Glutamatergic neuron (in vitro differentiated cells): ENCODE measurements at regions not wholly inside any gene's neighbourhood (a gene's known extent, or its start where the extent isn't known, plus 50 kb on each side); places are given as distances from the start of the nearest gene placed in this dataset.

Experiments used
- DNase-seq: peaks from one replicate; pipeline ENCODE4 v3.0.0; 2022
- H3K27ac Mint-ChIP-seq: one replicate; pipeline ENCODE4 v1.8.0; 2020; ENCODE audit warnings: mild to moderate bottlenecking, mixed read lengths, inconsistent platforms; ENCODE audit not compliant: unreplicated experiment
- H3K27me3 Mint-ChIP-seq: one replicate; pipeline ENCODE4 v1.8.0; 2020; ENCODE audit warnings: mild to moderate bottlenecking, moderate library complexity, mixed read lengths, inconsistent platforms; ENCODE audit not compliant: unreplicated experiment
- H3K36me3 Mint-ChIP-seq: one replicate; pipeline ENCODE4 v1.8.0; 2020; ENCODE audit warnings: mild to moderate bottlenecking, mixed read lengths, inconsistent platforms; ENCODE audit not compliant: unreplicated experiment
- H3K4me1 Mint-ChIP-seq: one replicate; pipeline ENCODE4 v1.8.0; 2020; ENCODE audit warnings: mild to moderate bottlenecking, low read depth, mixed read lengths, inconsistent platforms; ENCODE audit not compliant: unreplicated experiment
- H3K4me3 Mint-ChIP-seq: one replicate; pipeline ENCODE4 v1.8.0; 2020; ENCODE audit warnings: mild to moderate bottlenecking, mixed read lengths, inconsistent platforms; ENCODE audit not compliant: unreplicated experiment
- H3K9me3 Mint-ChIP-seq: one replicate; pipeline ENCODE4 v1.8.0; 2020; ENCODE audit warnings: mild to moderate bottlenecking, moderate library complexity, mixed read lengths, inconsistent platforms; ENCODE audit not compliant: unreplicated experiment
- TF ChIP-seq, protein P1 (sequence below): fragments of 200-600 bp; sonication (generic); IDR thresholded peaks from one replicate; pipeline ENCODE4 v1.5.0; 2021; ENCODE audit not compliant: partially characterized antibody, unreplicated experiment

DNA sequence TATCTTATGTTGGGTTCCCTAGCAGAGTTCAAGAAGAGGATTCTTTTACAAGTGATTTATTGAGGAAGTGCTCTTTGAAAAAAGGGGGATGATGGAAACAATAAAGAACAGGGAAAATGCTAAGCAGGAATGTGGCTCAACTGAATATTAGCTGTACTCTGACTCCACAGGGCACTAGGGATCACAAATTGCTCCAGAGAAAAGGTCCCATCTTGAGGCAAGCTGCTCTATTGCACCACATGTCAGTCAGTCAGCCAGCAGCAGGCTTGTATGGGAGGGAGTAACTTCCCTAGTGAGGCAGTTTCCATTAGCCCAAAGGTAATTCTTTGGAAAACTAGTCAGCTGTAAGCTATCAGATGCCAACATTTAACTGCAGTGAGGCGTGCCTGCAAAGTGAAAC is 73.3 kb upstream of the FNDC3A start:
- peaks cover 22% of the 10 kb centered on the region for H3K4me1 Mint-ChIP-seq
- H3K9me3 Mint-ChIP-seq: peaks cover 4% of the 10 kb centered on the region
- peak; percentile 70 for DNase-seq

DNA sequence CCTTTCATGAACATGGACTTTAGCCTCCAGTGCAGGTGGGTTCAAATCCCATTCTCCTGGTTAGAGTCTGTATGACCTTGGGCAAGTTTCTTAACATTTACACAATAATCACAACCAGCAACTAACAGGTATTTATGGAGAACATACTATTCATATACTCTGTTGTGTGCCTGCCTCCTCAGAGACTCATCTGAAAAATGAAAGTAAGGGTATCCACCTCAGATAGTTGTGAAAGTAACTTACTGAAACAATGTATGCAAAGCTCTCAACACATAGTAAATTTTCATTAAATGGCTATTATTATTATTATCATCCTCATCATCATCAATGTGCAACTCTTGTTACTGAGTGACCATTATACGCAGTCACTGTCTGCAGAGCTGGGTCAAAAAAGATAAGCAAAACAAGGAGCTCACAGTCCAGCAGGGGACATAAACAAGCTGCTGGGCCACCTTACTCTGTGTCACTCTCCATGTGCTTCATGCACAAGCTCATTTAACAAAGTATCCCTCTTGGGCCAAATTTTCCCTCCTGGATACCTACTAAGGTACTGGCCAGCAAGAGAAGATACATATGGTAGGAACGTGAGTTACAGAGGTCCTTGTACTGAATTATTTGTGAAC is 70.9 kb upstream of the FNDC3A start:
- no peak for DNase-seq
- Mint-ChIP-seq H3K27me3 (peaks cover 5% of the 10 kb centered on the region), H3K27ac (no peak overlapping the region), H3K36me3 (peaks cover 9% of the 10 kb centered on the region), H3K9me3 (peaks cover 4% of the 10 kb centered on the region), H3K4me1 (peaks cover 22% of the 10 kb centered on the region), H3K4me3 (no peak overlapping the region)
- TF ChIP-seq, protein P1, sequence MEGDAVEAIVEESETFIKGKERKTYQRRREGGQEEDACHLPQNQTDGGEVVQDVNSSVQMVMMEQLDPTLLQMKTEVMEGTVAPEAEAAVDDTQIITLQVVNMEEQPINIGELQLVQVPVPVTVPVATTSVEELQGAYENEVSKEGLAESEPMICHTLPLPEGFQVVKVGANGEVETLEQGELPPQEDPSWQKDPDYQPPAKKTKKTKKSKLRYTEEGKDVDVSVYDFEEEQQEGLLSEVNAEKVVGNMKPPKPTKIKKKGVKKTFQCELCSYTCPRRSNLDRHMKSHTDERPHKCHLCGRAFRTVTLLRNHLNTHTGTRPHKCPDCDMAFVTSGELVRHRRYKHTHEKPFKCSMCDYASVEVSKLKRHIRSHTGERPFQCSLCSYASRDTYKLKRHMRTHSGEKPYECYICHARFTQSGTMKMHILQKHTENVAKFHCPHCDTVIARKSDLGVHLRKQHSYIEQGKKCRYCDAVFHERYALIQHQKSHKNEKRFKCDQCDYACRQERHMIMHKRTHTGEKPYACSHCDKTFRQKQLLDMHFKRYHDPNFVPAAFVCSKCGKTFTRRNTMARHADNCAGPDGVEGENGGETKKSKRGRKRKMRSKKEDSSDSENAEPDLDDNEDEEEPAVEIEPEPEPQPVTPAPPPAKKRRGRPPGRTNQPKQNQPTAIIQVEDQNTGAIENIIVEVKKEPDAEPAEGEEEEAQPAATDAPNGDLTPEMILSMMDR: no peak

More for the DNA sequence above, 73.3 kb upstream of the FNDC3A start:
- H3K27ac Mint-ChIP-seq: peak overlapping the region; percentile 94
- peaks cover 8% of the 10 kb centered on the region for H3K36me3 Mint-ChIP-seq
- TF ChIP-seq, protein P1: no peak
- H3K27me3 Mint-ChIP-seq: peaks cover 5% of the 10 kb centered on the region
- peak overlapping the region; percentile 56 for H3K4me3 Mint-ChIP-seq

GRCh38 chr13:48906200-48906599 is 69.5 kb upstream of the FNDC3A start:
- no peak overlapping the region for H3K27ac Mint-ChIP-seq
- TF ChIP-seq, protein P1: no peak
- H3K36me3 Mint-ChIP-seq: peaks cover 9% of the 10 kb centered on the region

DNA sequence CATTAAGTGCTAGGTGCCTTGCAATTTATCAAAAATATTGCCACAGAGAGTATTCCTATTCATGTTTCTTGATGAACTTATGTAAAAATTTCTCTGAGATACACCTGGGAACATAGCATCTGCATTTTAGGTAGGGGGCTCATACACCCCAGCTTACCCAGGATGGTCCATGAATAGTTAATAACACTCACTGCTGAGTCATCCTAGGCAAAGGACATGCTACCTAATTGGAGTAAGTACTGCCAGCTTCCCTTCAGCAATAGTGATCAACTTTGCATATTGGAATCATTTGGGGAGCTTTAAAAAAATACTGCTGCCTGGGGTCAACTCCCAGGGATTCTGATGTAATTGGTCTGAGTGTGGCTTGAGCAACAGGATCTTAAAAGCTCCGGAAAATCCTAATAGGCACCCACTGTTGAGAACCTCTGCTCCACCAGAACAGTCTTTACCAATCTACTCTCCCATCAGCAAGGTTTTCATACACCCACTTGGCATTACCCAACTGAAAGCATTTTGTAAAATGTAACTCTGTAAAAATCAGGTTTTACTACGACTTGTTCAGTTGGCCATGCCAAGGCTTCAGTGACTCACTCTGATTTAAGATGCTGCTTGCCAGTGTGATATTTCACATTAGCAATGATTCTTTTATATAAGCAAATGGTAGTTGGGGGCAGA is 67.2 kb upstream of the FNDC3A start:
- no peak for DNase-seq
- Mint-ChIP-seq H3K9me3 (no peaks in the 10 kb centered on the region), H3K27me3 (no peaks in the 10 kb centered on the region), H3K36me3 (peaks cover 8% of the 10 kb centered on the region), H3K27ac (no peak overlapping the region), H3K4me1 (peaks cover 3% of the 10 kb centered on the region), H3K4me3 (no peak overlapping the region)
- TF ChIP-seq, protein P1: no peak

More at GRCh38 chr13:48906200-48906599, 69.5 kb upstream of the FNDC3A start:
- Mint-ChIP-seq H3K4me3 (no peak overlapping the region), H3K9me3 (peaks cover 4% of the 10 kb centered on the region), H3K27me3 (peaks cover 5% of the 10 kb centered on the region), H3K4me1 (peaks cover 14% of the 10 kb centered on the region)
- DNase-seq: no peak

GRCh38 chr13:48909056-48909389 is 66.7 kb upstream of the FNDC3A start:
- no peaks in the 10 kb centered on the region for H3K9me3 Mint-ChIP-seq
- no peak overlapping the region for H3K4me3 Mint-ChIP-seq
- no peak overlapping the region for H3K27ac Mint-ChIP-seq
- H3K4me1 Mint-ChIP-seq: no peaks in the 10 kb centered on the region
- H3K36me3 Mint-ChIP-seq: peaks cover 5% of the 10 kb centered on the region
- no peak for DNase-seq
- H3K27me3 Mint-ChIP-seq: no peaks in the 10 kb centered on the region
- TF ChIP-seq, protein P1: no peak
